ENCODE measurements at regions not wholly inside any gene's neighbourhood (a gene's known extent, or its start where the extent isn't known, plus 50 kb on each side); places are given as distances from the start of the nearest gene placed in this dataset.

DNA sequence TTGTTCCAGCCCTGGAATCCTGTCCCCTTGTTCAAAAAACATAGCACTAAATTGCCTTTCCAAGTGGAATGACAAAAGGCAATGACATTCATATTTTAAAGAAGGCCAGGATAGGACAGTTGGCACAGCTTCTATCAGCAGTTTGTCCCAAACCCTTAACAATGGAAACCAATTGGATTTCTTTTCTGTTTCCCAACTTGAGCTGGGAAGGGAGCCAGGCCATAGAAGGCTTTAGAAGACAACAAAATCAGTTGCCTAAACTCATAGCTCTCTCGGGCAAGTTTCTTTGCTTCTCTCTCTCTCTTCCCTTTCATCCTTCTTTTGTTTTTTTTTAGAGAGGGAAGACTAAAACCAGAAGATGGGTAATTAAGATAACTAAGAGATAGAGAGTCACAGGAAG is 227.7 kb upstream of the TPRG1 start:
- TF ChIP-seq BACH2 (CRISPR knock-in tag; IDR thresholded peaks at IDR 0.05; ENCODE audit: borderline replicate concordance) (no peak), ZC3H10 (CRISPR knock-in tag; IDR thresholded peaks at IDR 0.05) (no peak), ZNF70 (CRISPR knock-in tag; IDR thresholded peaks at IDR 0.05) (no peak), SNAI2 (CRISPR knock-in tag; IDR thresholded peaks at IDR 0.05) (no peak), ZFP30 (CRISPR knock-in tag; IDR thresholded peaks at IDR 0.05) (no peak), ZNF8 (CRISPR knock-in tag; IDR thresholded peaks at IDR 0.05) (no peak), ISL1 (CRISPR knock-in tag; IDR thresholded peaks at IDR 0.05) (no peak), PPARA (CRISPR knock-in tag; IDR thresholded peaks at IDR 0.05; ENCODE audit: borderline replicate concordance) (no peak), ARNTL (CRISPR knock-in tag; IDR thresholded peaks at IDR 0.05; ENCODE audit: borderline replicate concordance, low read depth) (no peak), TCF4 (CRISPR knock-in tag; IDR thresholded peaks at IDR 0.05; ENCODE audit: borderline replicate concordance) (no peak), TOX (CRISPR knock-in tag; IDR thresholded peaks at IDR 0.05; ENCODE audit: borderline replicate concordance) (no peak)
- TF ChIP-seq, protein P1, sequence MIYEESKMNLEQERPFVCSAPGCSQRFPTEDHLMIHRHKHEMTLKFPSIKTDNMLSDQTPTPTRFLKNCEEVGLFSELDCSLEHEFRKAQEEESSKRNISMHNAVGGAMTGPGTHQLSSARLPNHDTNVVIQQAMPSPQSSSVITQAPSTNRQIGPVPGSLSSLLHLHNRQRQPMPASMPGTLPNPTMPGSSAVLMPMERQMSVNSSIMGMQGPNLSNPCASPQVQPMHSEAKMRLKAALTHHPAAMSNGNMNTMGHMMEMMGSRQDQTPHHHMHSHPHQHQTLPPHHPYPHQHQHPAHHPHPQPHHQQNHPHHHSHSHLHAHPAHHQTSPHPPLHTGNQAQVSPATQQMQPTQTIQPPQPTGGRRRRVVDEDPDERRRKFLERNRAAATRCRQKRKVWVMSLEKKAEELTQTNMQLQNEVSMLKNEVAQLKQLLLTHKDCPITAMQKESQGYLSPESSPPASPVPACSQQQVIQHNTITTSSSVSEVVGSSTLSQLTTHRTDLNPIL (CRISPR knock-in tag; IDR thresholded peaks at IDR 0.05; ENCODE audit: low read depth): no peak
- TF ChIP-seq, protein P2, sequence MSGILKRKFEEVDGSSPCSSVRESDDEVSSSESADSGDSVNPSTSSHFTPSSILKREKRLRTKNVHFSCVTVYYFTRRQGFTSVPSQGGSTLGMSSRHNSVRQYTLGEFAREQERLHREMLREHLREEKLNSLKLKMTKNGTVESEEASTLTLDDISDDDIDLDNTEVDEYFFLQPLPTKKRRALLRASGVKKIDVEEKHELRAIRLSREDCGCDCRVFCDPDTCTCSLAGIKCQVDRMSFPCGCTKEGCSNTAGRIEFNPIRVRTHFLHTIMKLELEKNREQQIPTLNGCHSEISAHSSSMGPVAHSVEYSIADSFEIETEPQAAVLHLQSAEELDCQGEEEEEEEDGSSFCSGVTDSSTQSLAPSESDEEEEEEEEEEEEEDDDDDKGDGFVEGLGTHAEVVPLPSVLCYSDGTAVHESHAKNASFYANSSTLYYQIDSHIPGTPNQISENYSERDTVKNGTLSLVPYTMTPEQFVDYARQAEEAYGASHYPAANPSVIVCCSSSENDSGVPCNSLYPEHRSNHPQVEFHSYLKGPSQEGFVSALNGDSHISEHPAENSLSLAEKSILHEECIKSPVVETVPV (CRISPR knock-in tag; IDR thresholded peaks at IDR 0.05): no peak
- no peak for ATAC-seq

- no peak for ATAC-seq
- TF ChIP-seq, protein P2 (CRISPR knock-in tag; IDR thresholded peaks at IDR 0.05): no peak
- no peak for TF ChIP-seq TCF4 (CRISPR knock-in tag; IDR thresholded peaks at IDR 0.05; ENCODE audit: borderline replicate concordance)
Measured at GRCh38 chr3:188946351-188947240, 225.2 kb upstream of the TPRG1 start.

- no peak for TF ChIP-seq ZNF8 (CRISPR knock-in tag; IDR thresholded peaks at IDR 0.05)
- TF ChIP-seq ZNF70 (CRISPR knock-in tag; IDR thresholded peaks at IDR 0.05): no peak
- TF ChIP-seq, protein P1 (CRISPR knock-in tag; IDR thresholded peaks at IDR 0.05; ENCODE audit: low read depth): no peak
- no peak for TF ChIP-seq ISL1 (CRISPR knock-in tag; IDR thresholded peaks at IDR 0.05)
- no peak for TF ChIP-seq ARNTL (CRISPR knock-in tag; IDR thresholded peaks at IDR 0.05; ENCODE audit: borderline replicate concordance, low read depth)
- TF ChIP-seq, protein P3, sequence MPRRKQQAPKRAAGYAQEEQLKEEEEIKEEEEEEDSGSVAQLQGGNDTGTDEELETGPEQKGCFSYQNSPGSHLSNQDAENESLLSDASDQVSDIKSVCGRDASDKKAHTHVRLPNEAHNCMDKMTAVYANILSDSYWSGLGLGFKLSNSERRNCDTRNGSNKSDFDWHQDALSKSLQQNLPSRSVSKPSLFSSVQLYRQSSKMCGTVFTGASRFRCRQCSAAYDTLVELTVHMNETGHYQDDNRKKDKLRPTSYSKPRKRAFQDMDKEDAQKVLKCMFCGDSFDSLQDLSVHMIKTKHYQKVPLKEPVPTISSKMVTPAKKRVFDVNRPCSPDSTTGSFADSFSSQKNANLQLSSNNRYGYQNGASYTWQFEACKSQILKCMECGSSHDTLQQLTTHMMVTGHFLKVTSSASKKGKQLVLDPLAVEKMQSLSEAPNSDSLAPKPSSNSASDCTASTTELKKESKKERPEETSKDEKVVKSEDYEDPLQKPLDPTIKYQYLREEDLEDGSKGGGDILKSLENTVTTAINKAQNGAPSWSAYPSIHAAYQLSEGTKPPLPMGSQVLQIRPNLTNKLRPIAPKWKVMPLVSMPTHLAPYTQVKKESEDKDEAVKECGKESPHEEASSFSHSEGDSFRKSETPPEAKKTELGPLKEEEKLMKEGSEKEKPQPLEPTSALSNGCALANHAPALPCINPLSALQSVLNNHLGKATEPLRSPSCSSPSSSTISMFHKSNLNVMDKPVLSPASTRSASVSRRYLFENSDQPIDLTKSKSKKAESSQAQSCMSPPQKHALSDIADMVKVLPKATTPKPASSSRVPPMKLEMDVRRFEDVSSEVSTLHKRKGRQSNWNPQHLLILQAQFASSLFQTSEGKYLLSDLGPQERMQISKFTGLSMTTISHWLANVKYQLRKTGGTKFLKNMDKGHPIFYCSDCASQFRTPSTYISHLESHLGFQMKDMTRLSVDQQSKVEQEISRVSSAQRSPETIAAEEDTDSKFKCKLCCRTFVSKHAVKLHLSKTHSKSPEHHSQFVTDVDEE (CRISPR knock-in tag; IDR thresholded peaks at IDR 0.05): no peak
- TF ChIP-seq ZC3H10 (CRISPR knock-in tag; IDR thresholded peaks at IDR 0.05): no peak
- no peak for TF ChIP-seq OSR1 (CRISPR knock-in tag; IDR thresholded peaks at IDR 0.05)
- TF ChIP-seq ZFP30 (CRISPR knock-in tag; IDR thresholded peaks at IDR 0.05): no peak
- TF ChIP-seq TOX (CRISPR knock-in tag; IDR thresholded peaks at IDR 0.05; ENCODE audit: borderline replicate concordance): no peak
- ATAC-seq: peak; percentile 81
Measured at GRCh38 chr3:188947401-188948280, 224.1 kb upstream of the TPRG1 start.
